Stimulated activated CD8-positive, alpha-beta memory T cell treated with anti-CD3 and anti-CD28 coated beads, Interleukin-4, amount 100 ng/mL, for 1 hour (primary cell): ENCODE measurements at regions not wholly inside any gene's neighbourhood (a gene's known extent, or its start where the extent isn't known, plus 50 kb on each side); places are given as distances from the start of the nearest gene placed in this dataset.
A peak's percentile ranks its signal among the peaks of the same experiment; 100 is the strongest.

Experiments used
- DNase-seq, 2 donors: peaks; one replicate each; pipeline ENCODE4 v3.0.0-alpha.2; 2020; ENCODE audit warnings: low read depth in 2 of 2, low spot score in 1 of 2

DNA sequence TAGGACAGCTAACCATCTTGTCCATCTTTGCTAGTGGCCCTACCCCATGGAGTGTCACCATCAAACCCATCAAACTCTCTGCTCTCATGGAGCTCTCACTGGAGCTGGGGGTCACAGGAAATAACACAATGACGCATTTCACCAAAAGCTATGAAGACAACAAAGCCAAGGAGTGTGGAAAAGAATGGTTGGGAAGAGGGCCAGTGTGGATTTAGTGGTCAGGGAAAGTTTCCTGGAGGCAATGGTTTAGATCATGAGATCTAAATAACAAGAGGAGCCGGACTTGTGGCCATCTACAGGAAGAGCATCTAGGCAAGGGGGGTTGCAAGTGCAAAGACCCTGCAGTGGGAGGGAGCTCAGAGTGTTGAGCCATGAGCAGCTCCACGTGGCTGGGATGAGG is 189.5 kb downstream of the BMP7 start:
- DNase-seq, result no peak

DNA sequence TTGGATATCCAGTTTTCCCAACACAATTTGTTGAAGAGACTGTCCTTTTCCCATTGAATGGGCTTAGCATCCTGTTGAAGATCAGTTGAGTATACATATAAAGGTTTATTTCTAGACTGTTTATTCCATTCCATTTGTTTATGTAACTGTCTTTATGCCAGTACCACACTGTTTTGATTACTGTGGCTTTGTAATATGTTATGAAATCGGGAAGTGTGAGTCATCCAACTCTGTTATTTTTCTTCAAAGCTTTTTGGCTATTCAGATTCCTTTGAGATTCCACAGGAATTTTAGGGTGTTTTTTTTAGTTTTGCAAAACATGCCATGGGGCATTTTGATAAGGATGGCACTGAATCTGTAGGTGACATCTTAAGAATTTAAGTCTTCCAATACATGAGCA is 188.3 kb downstream of the BMP7 start:
- no peak for DNase-seq

DNA sequence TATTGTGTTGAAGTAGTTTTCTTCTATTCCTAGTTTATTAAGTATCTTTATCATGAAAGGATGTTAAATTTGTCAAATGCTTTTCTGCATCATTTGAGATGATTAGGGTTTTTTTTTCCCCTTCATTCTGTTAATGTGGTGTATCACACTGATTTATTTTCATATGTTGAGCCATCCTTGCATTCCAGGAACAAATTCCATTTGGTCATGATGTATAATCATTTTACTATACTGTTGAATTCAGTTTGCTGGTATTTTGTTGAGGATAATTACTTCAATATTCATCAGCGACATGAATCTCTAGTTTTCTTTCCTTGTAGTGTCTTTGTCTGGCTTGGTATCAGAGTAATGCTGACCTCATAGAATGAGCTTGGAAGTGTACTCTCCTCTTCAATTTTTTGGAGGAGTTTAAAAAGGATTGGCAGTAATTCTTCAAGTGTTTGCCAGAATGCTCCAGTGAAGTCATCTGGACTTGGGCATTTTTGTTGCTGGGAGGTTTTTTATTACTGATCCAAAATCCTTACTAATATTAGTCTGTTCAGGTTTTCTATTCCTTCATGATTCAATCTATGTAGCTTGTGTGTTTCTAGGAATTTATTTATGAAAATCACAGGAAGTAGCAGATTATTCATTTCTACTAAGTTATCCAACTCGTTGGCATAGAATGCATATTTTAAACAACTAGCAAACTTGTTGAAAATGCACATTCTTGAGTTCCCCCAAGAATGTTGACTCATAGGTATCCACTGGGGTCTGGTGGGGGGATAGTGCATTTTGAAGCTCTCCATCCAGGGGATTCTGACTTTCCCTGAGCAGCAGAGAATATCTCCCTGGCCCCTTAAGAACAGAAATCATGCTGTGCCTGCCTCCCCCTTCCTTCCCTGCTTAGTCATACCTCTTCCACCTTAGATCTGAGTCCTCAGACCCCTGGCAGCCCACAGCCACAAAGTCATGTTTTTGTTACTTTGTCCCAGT is 187.1 kb downstream of the BMP7 start:
- no peak for DNase-seq

DNA sequence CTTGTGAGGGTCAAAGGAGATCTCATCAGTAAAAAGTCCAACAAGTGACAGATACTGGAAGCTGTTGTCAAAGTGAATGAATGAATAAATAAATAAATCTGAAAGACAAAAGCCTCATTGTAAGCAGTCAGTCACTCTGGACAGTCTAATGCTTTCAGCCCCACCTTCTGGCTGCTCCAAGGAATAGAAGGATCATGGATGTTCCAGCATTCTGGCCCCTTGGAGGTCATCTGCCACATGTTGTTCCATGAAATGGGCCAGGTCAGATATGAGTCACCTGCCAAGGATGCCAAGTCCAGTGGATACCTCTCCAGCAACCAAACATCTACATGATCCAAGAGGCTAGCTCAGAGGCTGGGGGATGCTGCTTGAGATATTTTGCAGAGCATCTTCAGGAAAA is 185.6 kb downstream of the BMP7 start:
- no peak for DNase-seq

DNA sequence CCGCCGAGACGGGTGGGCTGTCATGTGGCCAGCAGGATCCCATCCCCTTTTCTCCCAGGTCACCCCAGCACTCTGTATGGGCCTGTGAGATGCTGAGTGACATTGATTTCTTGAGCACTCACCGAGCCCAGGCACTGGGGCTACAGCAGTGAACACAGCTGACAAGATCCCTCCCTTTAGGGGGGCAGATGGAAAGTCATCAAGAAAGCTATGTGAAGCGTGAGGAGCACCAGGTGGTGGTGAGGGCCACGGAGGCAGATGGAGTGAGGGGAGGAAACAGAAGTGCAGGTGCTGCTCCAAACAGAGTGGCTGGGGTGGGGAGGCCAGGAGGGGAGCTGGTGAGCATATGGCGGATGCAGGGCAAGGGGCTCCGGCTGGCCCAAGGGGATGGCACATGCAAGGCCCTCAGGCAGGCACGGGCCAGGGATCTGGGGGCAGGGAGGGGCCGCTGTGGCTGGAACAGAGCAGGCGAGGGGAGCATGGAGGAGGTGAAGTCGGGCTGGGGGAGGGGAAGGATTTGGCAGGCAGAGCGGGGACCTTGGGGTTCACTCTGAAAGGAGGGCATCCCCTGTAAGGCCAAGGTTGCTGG is 184.0 kb downstream of the BMP7 start:
- DNase-seq, result no peak

DNA sequence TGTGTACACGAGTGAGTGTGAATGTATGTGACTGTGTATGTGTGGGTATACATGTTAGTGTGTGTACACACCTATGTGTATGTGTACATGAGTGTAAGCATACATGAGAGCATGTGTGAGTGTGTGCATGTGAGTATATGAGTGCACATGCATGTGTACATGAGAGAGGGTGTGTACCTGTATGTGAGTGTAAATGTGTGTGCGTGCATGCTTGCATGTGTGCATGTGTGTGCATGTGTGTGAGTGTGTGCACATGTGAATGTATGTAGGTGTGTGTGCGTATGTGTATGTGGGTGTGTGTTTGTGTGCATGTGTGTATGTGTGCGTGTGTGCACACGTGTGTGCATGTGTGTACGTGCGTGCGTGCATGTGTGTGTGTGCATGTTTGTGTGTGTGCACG is 183.4 kb downstream of the BMP7 start:
- no peak for DNase-seq

DNA sequence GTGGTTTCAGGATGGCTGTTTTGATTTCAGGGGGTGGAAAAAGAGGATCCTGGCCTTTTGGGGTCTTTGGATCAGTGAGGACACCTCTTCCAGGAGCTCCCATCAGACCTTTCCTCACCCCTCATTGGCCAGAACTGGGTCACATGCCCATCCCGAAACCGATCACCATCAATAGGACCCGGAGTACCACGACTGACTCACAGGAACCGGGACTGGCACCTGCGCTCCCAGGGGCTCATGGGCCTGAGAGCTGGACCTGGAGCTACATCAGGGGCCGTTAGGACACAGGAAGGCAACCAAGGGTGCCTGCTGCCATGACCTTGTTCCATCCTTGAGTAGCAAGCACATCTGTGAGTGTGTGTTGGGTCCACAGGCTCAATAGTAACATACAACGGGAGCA is 180.4 kb downstream of the BMP7 start:
- no peak for DNase-seq

DNA sequence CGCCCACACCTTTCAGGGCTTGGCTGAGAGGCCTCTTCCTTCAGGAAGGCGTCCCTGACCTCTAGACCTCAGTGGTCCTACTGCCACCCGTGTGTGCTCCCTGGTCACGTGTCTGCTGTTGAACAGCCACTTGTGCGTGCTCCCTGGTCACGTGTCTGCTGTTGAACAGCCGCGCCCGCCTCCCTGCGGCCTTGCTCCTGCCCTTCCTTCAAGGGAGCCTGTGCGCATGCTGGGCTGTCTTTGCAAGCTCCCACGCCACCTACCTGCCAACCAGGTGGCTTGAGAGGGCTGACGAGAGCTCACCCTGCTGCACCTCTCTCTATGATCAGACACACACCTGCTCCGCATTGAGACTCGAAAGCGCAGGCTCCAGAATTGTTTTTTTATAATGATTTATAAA is 179.3 kb downstream of the BMP7 start:
- no peak for DNase-seq

DNA sequence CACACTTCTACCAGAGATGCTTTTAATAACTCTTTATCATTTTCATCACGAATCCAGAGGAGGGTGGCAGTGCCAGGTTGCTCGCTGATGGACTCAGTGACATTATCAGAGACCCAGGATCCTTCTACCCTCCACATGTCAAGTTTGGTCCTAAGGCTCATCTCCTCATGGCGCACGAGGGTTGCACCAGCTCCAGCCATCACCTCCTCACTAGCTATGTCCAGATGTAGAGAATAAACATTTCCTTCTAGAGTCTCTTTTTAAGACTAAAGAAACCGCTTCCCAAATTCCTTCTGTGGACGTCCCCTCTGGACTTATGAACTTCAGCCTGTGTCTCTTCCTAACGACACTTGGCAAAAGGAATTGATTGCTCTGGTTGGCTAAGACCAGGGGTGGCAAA is 178.7 kb downstream of the BMP7 start:
- DNase-seq, result no peak

DNA sequence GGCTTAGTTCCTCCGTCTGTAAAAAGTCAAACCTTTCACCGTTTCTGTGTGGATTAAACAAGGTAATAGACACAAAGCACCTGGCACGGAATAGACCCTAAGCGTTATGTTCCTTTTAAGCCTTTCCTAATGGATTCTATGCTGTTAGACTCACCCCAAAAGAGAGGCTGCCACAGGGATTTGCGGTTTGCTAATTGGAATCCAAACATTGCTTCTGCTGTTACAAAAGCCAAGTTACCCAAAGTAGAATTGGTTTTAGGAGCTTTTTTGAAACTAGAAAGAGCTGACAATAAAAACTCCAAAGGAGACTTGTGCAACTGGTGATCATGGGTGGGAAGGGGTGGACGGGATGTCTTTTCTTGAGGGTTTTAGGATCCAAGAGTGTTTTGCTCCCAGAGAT is 178.0 kb downstream of the BMP7 start:
- no peak for DNase-seq

DNA sequence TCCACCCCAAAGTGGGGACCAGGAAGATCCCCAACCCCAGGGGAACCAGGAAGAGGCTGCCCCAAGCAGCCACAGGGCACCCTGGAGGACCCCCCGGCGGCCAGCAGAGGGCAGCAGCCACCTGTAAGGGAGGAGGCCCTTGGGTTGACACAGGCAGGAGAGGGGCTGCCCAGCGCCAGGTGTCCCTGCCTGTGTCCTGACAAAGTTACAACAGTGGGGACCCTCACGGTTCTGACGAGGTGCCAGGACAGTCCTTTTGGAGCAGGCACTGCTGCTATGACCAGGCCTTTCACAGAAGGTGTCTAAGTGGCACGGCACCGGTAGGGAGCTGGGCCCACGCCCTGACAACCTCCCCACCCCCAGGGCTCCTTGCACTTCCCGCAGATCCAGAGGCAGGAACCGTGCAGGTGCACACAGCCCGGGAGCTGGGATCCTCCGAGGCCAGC is 176.7 kb downstream of the BMP7 start:
- peak in 1 of 2 donors; percentile 14 for DNase-seq

DNA sequence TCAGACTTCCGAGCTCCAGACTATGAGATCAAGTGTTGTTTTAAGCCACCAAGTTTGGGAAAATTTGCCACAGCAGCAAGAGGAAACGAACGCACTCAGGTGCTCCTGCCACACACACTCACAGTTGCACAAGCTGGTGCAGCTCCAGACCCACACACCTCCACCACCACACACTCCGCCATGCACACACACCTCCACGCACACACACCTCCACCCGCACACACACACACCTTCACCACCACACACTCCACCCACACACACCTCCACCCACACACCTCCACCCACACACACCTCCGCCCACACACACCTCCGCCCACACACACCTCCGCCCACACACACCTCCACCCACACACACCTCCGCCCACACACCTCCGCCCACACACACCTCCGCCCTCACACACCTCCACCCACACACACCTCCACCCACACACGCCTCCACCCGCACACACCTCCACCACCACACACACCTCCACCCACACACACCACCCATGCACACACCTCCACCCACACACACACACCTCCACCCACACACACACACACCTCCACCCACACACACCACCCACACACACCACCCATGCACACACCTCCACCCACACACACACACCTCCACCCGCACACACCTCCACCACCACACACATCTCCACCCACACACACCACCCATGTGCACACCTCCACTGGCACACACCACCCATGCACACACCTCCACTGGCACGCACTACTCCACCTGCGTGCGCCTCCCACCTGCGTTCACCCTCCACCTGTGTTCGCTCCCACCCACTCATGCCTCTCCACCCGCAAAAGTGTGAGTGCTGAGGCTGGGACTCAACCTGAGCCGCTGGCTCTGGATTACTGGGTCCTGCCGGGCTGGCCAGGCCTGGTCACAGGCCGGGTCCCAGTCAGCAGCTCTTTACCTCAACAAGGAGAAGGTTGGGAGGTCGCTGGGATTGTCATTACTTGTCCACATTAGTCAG is 175.6 kb downstream of the BMP7 start:
- DNase-seq, result no peak

DNA sequence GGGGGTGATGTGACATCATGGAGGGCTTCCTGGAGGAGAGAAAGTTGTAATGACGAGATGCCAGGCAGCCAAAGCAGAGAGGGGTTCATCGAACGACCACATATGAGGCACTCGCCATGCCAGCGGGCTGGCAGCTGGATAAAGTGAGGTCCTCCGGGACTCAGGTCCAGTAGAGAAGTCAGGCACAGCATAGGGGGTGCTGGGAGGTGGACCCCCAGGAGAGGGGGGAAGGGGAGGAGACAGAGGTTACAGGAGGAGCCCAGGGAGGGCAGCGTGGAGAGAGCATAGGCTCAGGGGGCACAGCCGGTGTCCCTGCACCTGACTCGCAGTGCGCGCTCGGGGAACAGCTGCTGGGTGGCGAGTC is 174.7 kb downstream of the BMP7 start:
- DNase-seq, result no peak

DNA sequence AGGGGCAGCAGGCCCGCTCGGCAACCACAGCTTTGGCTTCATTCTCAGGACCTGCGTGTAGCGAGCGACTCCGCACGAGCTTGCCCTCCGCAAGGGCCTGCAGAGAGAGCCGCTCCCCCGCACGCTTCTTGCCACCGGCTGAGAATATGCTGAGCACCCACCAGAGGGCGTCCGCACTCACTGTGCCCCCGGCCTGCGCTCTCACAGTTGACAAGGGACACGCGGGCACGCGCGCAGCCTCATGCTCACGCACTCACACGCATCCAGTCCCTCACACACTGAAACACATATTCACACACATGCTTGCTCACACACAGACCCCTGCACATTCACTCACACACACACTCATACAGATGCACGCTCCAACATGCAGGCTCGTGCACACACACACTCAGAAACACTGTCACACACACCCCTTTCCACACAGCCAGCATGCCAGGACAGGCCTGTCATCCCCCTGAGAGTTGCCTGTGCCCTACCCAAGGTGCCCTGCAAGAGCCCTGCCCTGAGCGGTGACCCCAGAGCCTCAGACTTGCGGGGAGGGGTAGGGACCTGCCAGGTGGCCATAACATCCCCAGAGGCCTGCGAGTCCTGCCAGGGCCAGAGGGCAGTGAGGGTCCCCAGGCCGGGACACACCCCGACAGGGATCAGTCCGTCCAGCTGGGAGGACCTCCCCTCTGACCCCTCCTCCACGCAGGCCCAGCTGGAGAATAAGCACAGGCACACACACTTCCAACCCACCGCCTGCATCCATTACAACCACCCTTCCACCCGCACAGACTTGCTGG is 174.1 kb downstream of the BMP7 start:
- no peak for DNase-seq

DNA sequence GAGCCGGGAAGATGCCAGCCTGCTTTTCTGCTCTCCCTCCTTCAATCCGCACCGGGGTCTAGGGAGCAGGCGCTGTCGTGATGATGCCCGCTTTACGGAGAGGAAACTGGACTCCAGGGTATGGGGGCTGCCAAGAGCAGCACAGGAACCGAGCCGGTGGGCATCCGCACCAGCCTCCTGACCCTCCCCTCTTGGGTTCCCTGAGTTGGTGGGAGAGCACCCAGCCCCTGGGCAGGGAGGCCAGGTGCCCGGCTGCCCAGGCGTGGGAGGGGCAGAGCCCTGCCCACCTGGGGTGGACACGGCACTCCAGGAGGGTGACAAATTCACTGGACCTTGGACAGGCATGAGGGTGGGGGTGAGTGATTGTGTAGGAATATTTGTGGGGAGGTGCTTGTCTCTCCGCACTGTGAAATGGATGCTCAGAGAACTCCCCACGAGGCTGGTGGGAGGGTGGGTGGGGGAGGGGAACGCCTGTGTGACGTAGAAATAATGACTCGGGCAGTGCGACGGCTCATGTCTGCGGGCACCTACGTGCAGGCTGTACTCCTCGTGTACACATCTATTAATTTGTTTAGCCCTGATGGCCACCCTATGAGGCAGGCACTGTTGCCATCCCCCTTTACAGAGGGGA is 173.4 kb downstream of the BMP7 start:
- no peak for DNase-seq

DNA sequence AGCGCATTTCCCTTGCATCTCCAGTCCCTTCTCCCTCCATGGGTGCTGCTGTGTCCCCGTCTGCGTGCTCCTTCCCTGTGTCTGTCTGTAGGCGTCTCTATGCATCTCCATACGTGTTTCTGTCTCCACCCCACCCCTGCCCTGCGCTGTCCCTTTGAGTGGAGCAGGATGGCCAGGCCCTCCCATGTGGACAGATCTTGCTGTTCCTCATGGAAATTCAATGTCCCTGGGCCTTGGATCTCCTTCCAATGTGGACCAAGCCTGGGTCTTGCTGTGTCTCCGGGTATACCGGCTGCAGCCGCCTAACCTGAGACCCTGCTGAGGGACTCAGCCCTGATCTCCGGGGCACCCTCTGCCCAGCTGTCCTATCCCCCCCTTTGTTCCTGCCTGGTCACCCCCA is 172.7 kb downstream of the BMP7 start:
- DNase-seq, result no peak

DNA sequence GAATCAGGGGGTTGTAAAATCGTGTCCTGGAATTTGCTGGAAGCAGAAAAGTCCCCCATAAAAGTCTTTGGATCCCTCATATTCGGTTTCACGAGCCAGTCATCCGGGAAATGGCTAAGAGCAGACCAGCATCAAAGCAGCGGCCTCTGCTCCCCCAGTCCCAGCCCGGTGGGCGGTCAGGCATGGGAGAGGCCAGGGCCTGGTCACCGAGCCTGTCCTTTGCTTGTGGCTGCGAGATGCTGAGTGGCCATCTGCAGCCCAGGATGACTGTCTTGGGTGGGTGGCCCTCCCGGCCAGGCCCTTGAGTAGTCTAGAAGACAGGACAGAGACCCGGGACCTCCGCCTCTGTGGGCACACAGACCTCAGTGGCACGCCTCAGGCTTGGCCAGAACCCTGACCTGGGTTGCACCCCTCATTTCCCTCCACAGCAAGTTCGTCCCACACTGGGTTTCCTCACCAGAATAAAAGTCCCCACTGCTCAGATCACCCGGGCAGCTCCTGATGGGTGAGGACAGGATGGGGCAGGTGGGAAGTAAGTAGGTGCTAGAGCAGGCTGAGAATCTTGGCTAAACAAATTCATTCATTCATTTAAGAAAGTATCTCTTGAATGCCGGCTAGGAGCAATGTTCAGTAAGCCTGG is 172.1 kb downstream of the BMP7 start:
- no peak for DNase-seq

DNA sequence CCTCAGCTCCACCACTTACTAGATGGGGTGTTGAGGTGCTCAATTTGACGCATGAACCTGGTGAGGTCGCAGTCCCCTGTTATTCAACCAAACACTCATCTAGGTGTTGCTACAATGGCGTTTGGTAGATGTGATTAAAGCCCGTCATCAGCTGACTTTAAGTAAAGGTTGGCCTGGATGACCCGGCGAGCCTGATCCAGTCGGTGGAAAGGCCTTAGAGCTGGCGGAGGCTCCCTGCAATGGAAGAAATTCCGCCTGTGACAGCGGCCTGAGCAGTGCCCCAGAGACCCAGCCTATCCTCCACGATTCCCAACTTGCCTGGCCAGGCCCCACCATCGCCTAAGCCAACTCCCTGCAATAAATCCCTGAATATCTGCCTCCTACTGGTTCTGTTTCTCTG is 171.4 kb downstream of the BMP7 start:
- DNase-seq, result no peak

DNA sequence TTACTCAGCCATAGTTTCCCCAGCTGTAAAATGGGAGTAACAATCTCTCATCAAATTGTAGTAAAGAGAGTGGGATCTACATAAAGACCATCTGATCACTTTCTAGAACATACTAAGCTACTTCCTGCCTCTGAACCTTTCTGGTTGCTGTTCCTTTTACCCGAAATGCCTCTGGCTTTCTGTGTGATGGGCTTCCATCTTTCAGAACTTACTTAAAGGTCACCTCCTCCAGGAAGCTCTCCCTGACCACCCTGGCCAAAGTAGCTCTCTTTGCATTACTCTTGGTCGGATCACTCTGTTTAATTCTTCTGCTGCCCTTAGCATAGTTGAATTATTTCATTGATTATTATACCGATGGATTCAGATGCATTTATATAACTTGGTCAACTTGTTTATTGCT is 171.0 kb downstream of the BMP7 start:
- no peak for DNase-seq
